ENCODE measurements at regions not wholly inside any gene's neighbourhood (a gene's known extent, or its start where the extent isn't known, plus 50 kb on each side); places are given as distances from the start of the nearest gene placed in this dataset.

GRCh38 chr3:180322829-180323228 is 279.1 kb upstream of the TTC14 start:
- Histone ChIP-seq H3K9ac (ENCODE audit: insufficient read depth, low read length) (no peak overlapping the region), H3K27me3 (ENCODE audit: control insufficient read depth, insufficient read depth, low read length) (no peaks in the 10 kb centered on the region), H3K79me2 (ENCODE audit: control insufficient read depth, insufficient read depth, low read length) (no peaks in the 10 kb centered on the region), H3K4me1 (ENCODE audit: control insufficient read depth, extremely low read depth, insufficient read depth, low read length) (peaks cover 2% of the 10 kb centered on the region), H3K36me3 (ENCODE audit: control insufficient read depth, insufficient read depth, low read length) (no peaks in the 10 kb centered on the region), H3K9me3 (ENCODE audit: control insufficient read depth, insufficient read depth, low read depth, low read length) (no peaks in the 10 kb centered on the region), H3K4me2 (ENCODE audit: extremely low read depth, insufficient read depth, low read length) (no peak overlapping the region), H3K27ac (ENCODE audit: insufficient read depth, low read length) (no peak overlapping the region), H4K20me1 (ENCODE audit: control insufficient read depth, extremely low read depth, insufficient read depth, low read length) (no peaks in the 10 kb centered on the region), H2AFZ (ENCODE audit: low read length) (no peak overlapping the region), H3K4me3 (replicated peaks in 1 of 4; ENCODE audit: control extremely low read depth in 1 of 4, insufficient read depth in 1 of 4, low read depth in 3 of 4, low read length in 4 of 4) (no peak overlapping the region)
- DNase-seq (ENCODE audit: low read depth in 2 of 2), result no peak
- TF ChIP-seq EZH2 (IDR thresholded peaks at IDR 0.05; ENCODE audit: low read length, missing control alignments) (no peak), CTCF (conservative IDR thresholded peaks at IDR 0.05 in 1 of 2, IDR thresholded peaks at IDR 0.05 in 1 of 2; ENCODE audit: low read depth in 1 of 2, low read length in 2 of 2) (no peak)

- no peak for TF ChIP-seq CTCF (conservative IDR thresholded peaks at IDR 0.05 in 1 of 2, IDR thresholded peaks at IDR 0.05 in 1 of 2; ENCODE audit: low read depth in 1 of 2, low read length in 2 of 2)
- TF ChIP-seq EZH2 (IDR thresholded peaks at IDR 0.05; ENCODE audit: low read length, missing control alignments), result no peak
- Histone ChIP-seq H3K79me2 (ENCODE audit: control insufficient read depth, insufficient read depth, low read length) (no peaks in the 10 kb centered on the region), H3K9ac (ENCODE audit: insufficient read depth, low read length) (no peak overlapping the region), H2AFZ (ENCODE audit: low read length) (no peak overlapping the region), H3K4me3 (replicated peaks in 1 of 4; ENCODE audit: control extremely low read depth in 1 of 4, insufficient read depth in 1 of 4, low read depth in 3 of 4, low read length in 4 of 4) (no peak overlapping the region), H3K9me3 (ENCODE audit: control insufficient read depth, insufficient read depth, low read depth, low read length) (no peaks in the 10 kb centered on the region), H3K4me1 (ENCODE audit: control insufficient read depth, extremely low read depth, insufficient read depth, low read length) (peaks cover 2% of the 10 kb centered on the region), H4K20me1 (ENCODE audit: control insufficient read depth, extremely low read depth, insufficient read depth, low read length) (no peaks in the 10 kb centered on the region), H3K36me3 (ENCODE audit: control insufficient read depth, insufficient read depth, low read length) (no peaks in the 10 kb centered on the region), H3K4me2 (ENCODE audit: extremely low read depth, insufficient read depth, low read length) (no peak overlapping the region), H3K27ac (ENCODE audit: insufficient read depth, low read length) (no peak overlapping the region), H3K27me3 (ENCODE audit: control insufficient read depth, insufficient read depth, low read length) (no peaks in the 10 kb centered on the region)
- no peak for DNase-seq (ENCODE audit: low read depth in 2 of 2)
These were observed 277.2 kb upstream of the TTC14 start for GRCh38 chr3:180324791-180325190.

- H3K27me3 ChIP-seq (ENCODE audit: control insufficient read depth, insufficient read depth, low read length), result no peaks in the 10 kb centered on the region
- H2AFZ ChIP-seq (ENCODE audit: low read length), result no peak overlapping the region
- H3K9ac ChIP-seq (ENCODE audit: insufficient read depth, low read length), result no peak overlapping the region
- H3K4me3 ChIP-seq (replicated peaks in 1 of 4; ENCODE audit: control extremely low read depth in 1 of 4, insufficient read depth in 1 of 4, low read depth in 3 of 4, low read length in 4 of 4), result no peak overlapping the region
- no peak for TF ChIP-seq EZH2 (IDR thresholded peaks at IDR 0.05; ENCODE audit: low read length, missing control alignments)
- no peak for TF ChIP-seq CTCF (conservative IDR thresholded peaks at IDR 0.05 in 1 of 2, IDR thresholded peaks at IDR 0.05 in 1 of 2; ENCODE audit: low read depth in 1 of 2, low read length in 2 of 2)
- H3K4me2 ChIP-seq (ENCODE audit: extremely low read depth, insufficient read depth, low read length), result no peak overlapping the region
- H3K4me1 ChIP-seq (ENCODE audit: control insufficient read depth, extremely low read depth, insufficient read depth, low read length), result no peaks in the 10 kb centered on the region
- no peaks in the 10 kb centered on the region for H3K9me3 ChIP-seq (ENCODE audit: control insufficient read depth, insufficient read depth, low read depth, low read length)
- H4K20me1 ChIP-seq (ENCODE audit: control insufficient read depth, extremely low read depth, insufficient read depth, low read length), result no peaks in the 10 kb centered on the region
- no peak overlapping the region for H3K27ac ChIP-seq (ENCODE audit: insufficient read depth, low read length)
- DNase-seq (ENCODE audit: low read depth in 2 of 2), result no peak
- no peaks in the 10 kb centered on the region for H3K79me2 ChIP-seq (ENCODE audit: control insufficient read depth, insufficient read depth, low read length)
- no peaks in the 10 kb centered on the region for H3K36me3 ChIP-seq (ENCODE audit: control insufficient read depth, insufficient read depth, low read length)
These were observed 276.4 kb upstream of the TTC14 start for GRCh38 chr3:180325533-180325932.

Measured in fibroblast of lung (primary cell).